HEK293 (cell line): ENCODE measurements at regions not wholly inside any gene's neighbourhood (a gene's known extent, or its start where the extent isn't known, plus 50 kb on each side); places are given as distances from the start of the nearest gene placed in this dataset.

Experiments
- CTCF ChIA-PET: fragments of 350-600 bp; formaldehyde crosslinking; extraction: SDS; loops from one replicate; lab custom pipeline; 2021; ENCODE audit warnings: antibody characterized with exemption; lab: Yijun Ruan, JAX
- POLR2A ChIA-PET: fragments of 300-600 bp; formaldehyde crosslinking; extraction: SDS; loops from one replicate; lab custom pipeline; 2020; ENCODE audit warnings: antibody characterized with exemption, inconsistent platforms; lab: Yijun Ruan, JAX
- H3K27ac ChIP-seq: fragments of 200-500 bp; sonication (Bioruptor generic); 2 replicates; pipeline ENCODE4 v1.5.1; 2014; ENCODE audit warnings: low read depth, low read length, control low read depth, inconsistent platforms; ENCODE audit errors: extremely low read depth
- H3K36me3 ChIP-seq, 2 experiments: fragments of 200-500 bp in 1 of 2; sonication (Bioruptor generic) in 1 of 2; 1 replicate in 1 of 2; 2 replicates in 1 of 2; pipeline ENCODE4 v1.5.1; 2014 to 2017; ENCODE audit warnings: inconsistent platforms in 2 of 2, low read length in 2 of 2; ENCODE audit not compliant: control insufficient read depth in 2 of 2, insufficient read depth in 1 of 2
- H3K4me1 ChIP-seq: fragments of 200-500 bp; sonication (Bioruptor generic); 2 replicates; pipeline ENCODE4 v1.5.1; 2014; ENCODE audit warnings: mild to moderate bottlenecking, low read length, inconsistent platforms; ENCODE audit not compliant: control insufficient read depth, insufficient read depth
- H3K4me3 ChIP-seq: 2 replicates; pipeline ENCODE4 v1.5.1; 2011; ENCODE audit warnings: low read depth, mild to moderate bottlenecking, control low read depth, low read length, moderate library complexity
- H3K9me3 ChIP-seq: fragments of 200-500 bp; sonication (Bioruptor generic); 2 replicates; pipeline ENCODE4 v1.5.1; 2014; ENCODE audit warnings: low read depth, low read length, inconsistent platforms; ENCODE audit not compliant: control insufficient read depth, insufficient read depth
- BCL11B ChIP-seq: fragments of 450-650 bp; formaldehyde crosslinking; IDR thresholded peaks from 2 replicates; pipeline ENCODE4 v1.5.1; 2016; ENCODE audit warnings: low read depth, missing biosample characterization, missing genetic modification characterization
- GFI1B ChIP-seq: fragments of 450-650 bp; formaldehyde crosslinking; IDR thresholded peaks from 2 replicates; pipeline ENCODE4 v1.5.1; 2016; ENCODE audit warnings: missing biosample characterization, missing genetic modification characterization
- GLI2 ChIP-seq: fragments of 450-650 bp; formaldehyde crosslinking; IDR thresholded peaks from 2 replicates; pipeline ENCODE4; 2017; ENCODE audit warnings: missing biosample characterization, missing genetic modification characterization, low read depth, borderline replicate concordance
- GLIS2 ChIP-seq: fragments of 450-650 bp; formaldehyde crosslinking; IDR thresholded peaks from 2 replicates; pipeline ENCODE4 v1.5.1; 2016; ENCODE audit warnings: missing biosample characterization, missing genetic modification characterization
- PBX3 ChIP-seq: sonication (generic); formaldehyde crosslinking; IDR thresholded peaks from 2 replicates; pipeline ENCODE4 v1.8.1; 2022; ENCODE audit warnings: mild to moderate bottlenecking, moderate library complexity, missing genetic modification reagents
- PRDM10 ChIP-seq: fragments of 450-650 bp; formaldehyde crosslinking; IDR thresholded peaks from 2 replicates; pipeline ENCODE4 v1.5.1; 2016; ENCODE audit warnings: missing biosample characterization, missing genetic modification characterization
- REST ChIP-seq: fragments of 450-650 bp; formaldehyde crosslinking; IDR thresholded peaks from 2 replicates; pipeline ENCODE4 v1.5.1; 2016; ENCODE audit warnings: missing biosample characterization, missing genetic modification characterization
- SP7 ChIP-seq: fragments of 450-650 bp; formaldehyde crosslinking; IDR thresholded peaks from 2 replicates; pipeline ENCODE4 v1.5.1; 2016; ENCODE audit warnings: missing biosample characterization, missing genetic modification characterization
- TRIM28 ChIP-seq: IDR thresholded peaks from 2 replicates; pipeline ENCODE4 v1.6.1; 2011; ENCODE audit warnings: low read length, control low read depth, borderline replicate concordance
- YY2 ChIP-seq: fragments of 450-650 bp; formaldehyde crosslinking; IDR thresholded peaks from 2 replicates; pipeline ENCODE4 v1.5.1; 2016; ENCODE audit warnings: missing biosample characterization, missing genetic modification characterization
- ZBTB1 ChIP-seq: fragments of 450-650 bp; formaldehyde crosslinking; IDR thresholded peaks from 2 replicates; pipeline ENCODE4 v1.5.1; 2016; ENCODE audit warnings: missing biosample characterization, missing genetic modification characterization
- ZBTB44 ChIP-seq: fragments of 450-650 bp; IDR thresholded peaks from 2 replicates; pipeline ENCODE4 v1.5.1; 2018; ENCODE audit warnings: missing biosample characterization, mild to moderate bottlenecking, missing genetic modification characterization
- ZBTB6 ChIP-seq: fragments of 450-650 bp; formaldehyde crosslinking; IDR thresholded peaks from 2 replicates; pipeline ENCODE4 v1.5.1; 2017; ENCODE audit warnings: missing biosample characterization, missing genetic modification characterization
- ZNF112 ChIP-seq: fragments of 450-650 bp; formaldehyde crosslinking; IDR thresholded peaks from 2 replicates; pipeline ENCODE4 v1.5.0; 2017; ENCODE audit warnings: missing biosample characterization, missing genetic modification characterization
- ZNF214 ChIP-seq: fragments of 450-650 bp; formaldehyde crosslinking; IDR thresholded peaks from 2 replicates; pipeline ENCODE4 v1.5.1; 2017; ENCODE audit warnings: missing biosample characterization, mild to moderate bottlenecking, missing genetic modification characterization, borderline replicate concordance
- ZNF248 ChIP-seq: fragments of 450-650 bp; formaldehyde crosslinking; IDR thresholded peaks from 2 replicates; pipeline ENCODE4 v1.5.1; 2017; ENCODE audit warnings: missing biosample characterization, missing genetic modification characterization
- ZNF423 ChIP-seq: fragments of 450-650 bp; formaldehyde crosslinking; IDR thresholded peaks from 2 replicates; pipeline ENCODE4 v1.5.1; 2016; ENCODE audit warnings: missing biosample characterization, missing genetic modification characterization
- ZNF473 ChIP-seq: fragments of 450-650 bp; formaldehyde crosslinking; IDR thresholded peaks from 2 replicates; pipeline ENCODE4 v1.5.1; 2017; ENCODE audit warnings: missing biosample characterization, missing genetic modification characterization
- ZNF529 ChIP-seq: fragments of 450-650 bp; formaldehyde crosslinking; IDR thresholded peaks from 2 replicates; pipeline ENCODE4 v1.5.1; 2017; ENCODE audit warnings: missing genetic modification characterization, missing biosample characterization; ENCODE audit not compliant: insufficient replicate concordance
- ZNF555 ChIP-seq: fragments of 450-650 bp; formaldehyde crosslinking; conservative IDR thresholded peaks from 2 replicates; pipeline ENCODE4 v1.5.1; 2017; ENCODE audit warnings: missing biosample characterization, mild to moderate bottlenecking, missing genetic modification characterization, inconsistent platforms
- ZNF558 ChIP-seq: fragments of 450-650 bp; formaldehyde crosslinking; IDR thresholded peaks from 2 replicates; pipeline ENCODE4 v1.5.1; 2016; ENCODE audit warnings: missing biosample characterization, missing genetic modification characterization
- ZNF658 ChIP-seq: fragments of 450-650 bp; formaldehyde crosslinking; IDR thresholded peaks from 2 replicates; pipeline ENCODE4; 2016; ENCODE audit warnings: missing biosample characterization, missing genetic modification characterization
- ZNF701 ChIP-seq: fragments of 450-650 bp; formaldehyde crosslinking; IDR thresholded peaks from 2 replicates; pipeline ENCODE4 v1.5.1; 2016; ENCODE audit warnings: missing biosample characterization, missing genetic modification characterization
- ZSCAN16 ChIP-seq: fragments of 450-650 bp; formaldehyde crosslinking; IDR thresholded peaks from 2 replicates; pipeline ENCODE4 v1.5.1; 2016; ENCODE audit warnings: missing biosample characterization, missing genetic modification characterization
- ZSCAN23 ChIP-seq: fragments of 450-650 bp; formaldehyde crosslinking; IDR thresholded peaks from 2 replicates; pipeline ENCODE4 v1.5.1; 2016; ENCODE audit warnings: missing biosample characterization, missing genetic modification characterization

GRCh38 chr2:156909983-156910382 is 347.5 kb upstream of the GALNT5 start:
- Histone ChIP-seq H3K4me3 (no peak overlapping the region), H3K9me3 (no peaks in the 10 kb centered on the region), H3K36me3 (no peaks in the 10 kb centered on the region), H3K27ac (no peak overlapping the region), H3K4me1 (no peaks in the 10 kb centered on the region)
- POLR2A ChIA-PET: no interaction called here
- no peak for TF ChIP-seq ZNF555
- TF ChIP-seq GFI1B (tag by site-specific recombination): no peak
- TF ChIP-seq ZBTB1 (tag by site-specific recombination): no peak
- TF ChIP-seq REST (tag by site-specific recombination): no peak
- TF ChIP-seq YY2 (tag by site-specific recombination): no peak
- no peak for TF ChIP-seq PBX3 (CRISPR knock-in tag)
- no peak for TF ChIP-seq ZSCAN23
- no peak for TF ChIP-seq ZNF248 (tag by site-specific recombination)
- no peak for TF ChIP-seq ZNF112 (tag by site-specific recombination)
- TF ChIP-seq GLI2: no peak
- no peak for TF ChIP-seq ZNF558 (tag by site-specific recombination)
- no peak for TF ChIP-seq ZSCAN16
- no peak for TF ChIP-seq ZNF701
- TF ChIP-seq TRIM28: no peak
- TF ChIP-seq ZNF473 (tag by site-specific recombination): no peak
- TF ChIP-seq ZNF214 (tag by site-specific recombination): no peak
- no peak for TF ChIP-seq SP7 (tag by site-specific recombination)
- CTCF ChIA-PET: interaction anchor here (0.7 kb wide), 1 partner anchor 1353 kb away, joined by 3 read pairs; no protein-coding TSS in a partner anchor

GRCh38 chr2:156915332-156915731 is 342.2 kb upstream of the GALNT5 start:
- H3K36me3 ChIP-seq: no peaks in the 10 kb centered on the region
- CTCF ChIA-PET: no interaction called here
- no peaks in the 10 kb centered on the region for H3K9me3 ChIP-seq
- H3K4me1 ChIP-seq: no peaks in the 10 kb centered on the region
- no peak overlapping the region for H3K27ac ChIP-seq
- POLR2A ChIA-PET: no interaction called here
- no peak overlapping the region for H3K4me3 ChIP-seq
- TF ChIP-seq ZNF423 (tag by site-specific recombination) (no peak), ZNF658 (tag by site-specific recombination) (no peak), ZNF214 (tag by site-specific recombination) (no peak), GLIS2 (no peak), BCL11B (tag by site-specific recombination) (no peak), ZBTB44 (tag by site-specific recombination) (no peak), PRDM10 (no peak), ZNF473 (tag by site-specific recombination) (no peak), ZBTB6 (tag by site-specific recombination) (no peak), ZNF529 (tag by site-specific recombination) (no peak), GFI1B (tag by site-specific recombination) (no peak)
